A204.1 (cell line): ENCODE measurements at regions not wholly inside any gene's neighbourhood (a gene's known extent, or its start where the extent isn't known, plus 50 kb on each side); places are given as distances from the start of the nearest gene placed in this dataset.

Experiments
- FAIRE-seq: peaks from 2 replicates; lab custom pipeline; 2012; peaks lifted over from hg19 to GRCh38; lab: Jason Lieb, UNC

- no peak for FAIRE-seq
Observed at GRCh38 chr5:165837286-165837685, 2331.9 kb downstream of the MAT2B start.

- FAIRE-seq: no peak
Observed at GRCh38 chr5:165844571-165844970, 2339.2 kb downstream of the MAT2B start.

- FAIRE-seq: no peak
Observed at GRCh38 chr5:165858118-165858517, 2352.7 kb downstream of the MAT2B start.

- no peak for FAIRE-seq
Observed at GRCh38 chr5:165859251-165859650, 2353.8 kb downstream of the MAT2B start.

- no peak for FAIRE-seq
Observed at GRCh38 chr5:165863239-165863638, 2357.8 kb downstream of the MAT2B start.

- FAIRE-seq: no peak
Observed at GRCh38 chr5:165871291-165871690, 2365.9 kb downstream of the MAT2B start.

- no peak for FAIRE-seq
Observed at GRCh38 chr5:165874851-165875250, 2369.4 kb downstream of the MAT2B start.

- FAIRE-seq: no peak
Observed at GRCh38 chr5:165876538-165876937, 2371.1 kb downstream of the MAT2B start.

GRCh38 chr5:165877475-165877874 is 2372.1 kb downstream of the MAT2B start:
- FAIRE-seq: no peak

- no peak for FAIRE-seq
Observed at GRCh38 chr5:165881259-165881658, 2375.8 kb downstream of the MAT2B start.

- no peak for FAIRE-seq
Observed at GRCh38 chr5:165882099-165882498, 2376.7 kb downstream of the MAT2B start.

GRCh38 chr5:165885623-165886350 is 2380.4 kb downstream of the MAT2B start:
- FAIRE-seq: no peak

- FAIRE-seq: no peak
Observed at GRCh38 chr5:165887147-165887546, 2381.7 kb downstream of the MAT2B start.

GRCh38 chr5:165892383-165892782 is 2387.0 kb downstream of the MAT2B start:
- FAIRE-seq: no peak

GRCh38 chr5:165894916-165895315 is 2389.5 kb downstream of the MAT2B start:
- FAIRE-seq: no peak

GRCh38 chr5:165903835-165904234 is 2387.6 kb upstream of the WWC1 start:
- FAIRE-seq: no peak

GRCh38 chr5:165906871-165907270 is 2384.6 kb upstream of the WWC1 start:
- FAIRE-seq: no peak

- FAIRE-seq: no peak
Observed at GRCh38 chr5:165913059-165913458, 2378.4 kb upstream of the WWC1 start.

GRCh38 chr5:165914456-165914855 is 2377.0 kb upstream of the WWC1 start:
- no peak for FAIRE-seq

- FAIRE-seq: no peak
Observed at GRCh38 chr5:165919196-165919595, 2372.2 kb upstream of the WWC1 start.

GRCh38 chr5:165920655-165921054 is 2370.8 kb upstream of the WWC1 start:
- no peak for FAIRE-seq

- FAIRE-seq: no peak
Observed at GRCh38 chr5:165928971-165929370, 2362.5 kb upstream of the WWC1 start.

GRCh38 chr5:165940541-165940940 is 2350.9 kb upstream of the WWC1 start:
- no peak for FAIRE-seq

- FAIRE-seq: no peak
Observed at GRCh38 chr5:165956854-165957253, 2334.6 kb upstream of the WWC1 start.

- no peak for FAIRE-seq
Observed at GRCh38 chr5:165981671-165982070, 2309.8 kb upstream of the WWC1 start.
